ENCODE measurements at regions not wholly inside any gene's neighbourhood (a gene's known extent, or its start where the extent isn't known, plus 50 kb on each side); places are given as distances from the start of the nearest gene placed in this dataset.

- no CpG with 5 or more reads among the region's 4 CpGs for WGBS (ENCODE audit: extremely low coverage, insufficient read length, low lambda C conversion rate)
- no peak overlapping the region for H2BK120ac ChIP-seq (ENCODE audit: low read depth, low read length, poor library complexity, severe bottlenecking)
- no peak for TF ChIP-seq CTCF (conservative IDR thresholded peaks at IDR 0.05)
- no peak overlapping the region for H4K8ac ChIP-seq (replicated peaks; ENCODE audit: insufficient read length, low read depth, low read length)
- H3K4me1 ChIP-seq (ENCODE audit: insufficient read depth, low read length), result no peaks in the 10 kb centered on the region
- no peak overlapping the region for H3K23ac ChIP-seq (ENCODE audit: insufficient read length, low read depth, low read length)
- H2BK20ac ChIP-seq (ENCODE audit: low read depth, low read length, poor library complexity, severe bottlenecking), result no peak overlapping the region
- no peak overlapping the region for H3K18ac ChIP-seq (ENCODE audit: insufficient read length, low read depth, low read length)
- no peaks in the 10 kb centered on the region for H3K79me2 ChIP-seq (ENCODE audit: insufficient read depth, low read length)
- no peak overlapping the region for H3K14ac ChIP-seq (ENCODE audit: insufficient read depth, low read length)
- H2AFZ ChIP-seq (ENCODE audit: low read length), result no peak overlapping the region
- no peak overlapping the region for H2BK15ac ChIP-seq (ENCODE audit: low read depth, low read length)
- H3K27me3 Mint-ChIP-seq (ENCODE audit: low read depth), result no peaks in the 10 kb centered on the region
- H3K9me3 ChIP-seq (ENCODE audit: control insufficient read depth, low read depth, low read length), result no peaks in the 10 kb centered on the region
- no peak overlapping the region for H3K4me2 ChIP-seq (ENCODE audit: insufficient read depth, insufficient read length, low read length)
- no peak overlapping the region for H3K4me3 Mint-ChIP-seq
- no peaks in the 10 kb centered on the region for H4K20me1 ChIP-seq (ENCODE audit: control insufficient read depth, insufficient read depth, insufficient read length)
- no peaks in the 10 kb centered on the region for H3K79me1 ChIP-seq (ENCODE audit: insufficient read depth, low read depth, low read length, poor library complexity, severe bottlenecking)
- H3K23me2 ChIP-seq (ENCODE audit: insufficient read length, low read depth, low read length, poor library complexity, severe bottlenecking), result no peaks in the 10 kb centered on the region
- no peak overlapping the region for H3K56ac ChIP-seq (ENCODE audit: insufficient read length, low read depth, low read length)
- no peak overlapping the region for H4K5ac ChIP-seq (ENCODE audit: insufficient read length, low read depth, low read length)
- no peaks in the 10 kb centered on the region for H3K36me3 Mint-ChIP-seq (ENCODE audit: insufficient read depth in 1 of 3, low read depth in 3 of 3)
- H4K91ac ChIP-seq (ENCODE audit: insufficient read length, low read depth, low read length), result no peak overlapping the region
- H3K9me3 Mint-ChIP-seq, result no peaks in the 10 kb centered on the region
- DNase-seq, result no peak
- H2AK5ac ChIP-seq (ENCODE audit: insufficient read length, low read length), result no peak overlapping the region
- H3K4me1 Mint-ChIP-seq, result no peaks in the 10 kb centered on the region
- no peak overlapping the region for H3K4ac ChIP-seq (ENCODE audit: low read depth, low read length)
- no peak overlapping the region for H3K27ac Mint-ChIP-seq
- no peak overlapping the region for H2BK12ac ChIP-seq (ENCODE audit: insufficient read length, low read depth, low read length)
- no peaks in the 10 kb centered on the region for H3K27me3 ChIP-seq (ENCODE audit: insufficient read depth, low read length)
- no peak overlapping the region for H3T11ph ChIP-seq (ENCODE audit: low read length)
- H3K27ac ChIP-seq (ENCODE audit: insufficient read length, low read depth, low read length), result no peak overlapping the region
- no peak overlapping the region for H3K9ac ChIP-seq (ENCODE audit: extremely low read depth, insufficient read length, low read length)
- no peak overlapping the region for H2BK5ac ChIP-seq (ENCODE audit: insufficient read length, low read length)
Measured at GRCh38 chr10:107557916-107558315, 393.4 kb upstream of the SORCS1 start.

Data from H9 (cell line).